Hippocampal formation (tissue), 2 donors: ENCODE measurements at regions not wholly inside any gene's neighbourhood (a gene's known extent, or its start where the extent isn't known, plus 50 kb on each side); places are given as distances from the start of the nearest gene placed in this dataset.

Experiments used
- DNase-seq, 2 donors: peaks; one replicate each; lab custom pipeline; 2025; lab: John Stamatoyannopoulos, UW

DNA sequence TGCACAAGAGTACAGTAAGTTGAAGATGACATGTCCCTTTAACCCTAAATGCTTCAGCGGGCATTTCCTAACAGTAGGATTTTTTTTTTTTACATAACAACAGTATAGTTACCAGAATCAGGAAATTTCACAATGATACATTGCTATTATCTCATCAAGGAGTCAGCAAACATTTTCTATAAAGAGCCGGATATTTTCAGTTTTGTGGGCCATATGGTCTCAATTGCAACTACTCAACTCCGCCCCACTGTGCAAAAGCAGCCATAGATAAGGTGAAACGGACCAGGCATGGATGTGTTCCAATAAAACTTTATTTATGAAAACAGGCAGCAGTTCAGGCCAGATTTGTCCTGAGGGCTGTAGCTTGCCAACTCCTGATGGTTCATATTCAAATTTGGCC is 130.6 kb downstream of the SMAD6 start:
- DNase-seq: no peak

DNA sequence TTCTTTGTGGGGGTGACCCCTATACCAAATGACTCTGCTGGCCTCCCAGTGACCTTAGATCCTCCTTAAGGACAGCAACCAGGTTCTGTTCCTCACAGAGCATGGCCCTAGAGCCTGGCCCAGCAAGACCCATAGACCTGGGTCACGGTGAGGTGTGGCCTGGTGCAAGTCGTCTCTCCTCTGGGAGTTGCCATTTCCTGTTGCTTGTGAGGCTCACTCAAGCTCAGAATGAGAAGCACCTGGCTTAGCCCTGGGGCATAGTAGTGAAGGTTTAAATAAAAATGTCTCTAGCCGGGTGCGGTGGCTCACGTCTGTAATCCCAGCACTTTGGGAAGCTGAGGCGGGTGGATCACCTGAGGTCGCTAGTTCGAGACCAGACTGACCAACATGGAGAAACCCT is 131.3 kb downstream of the SMAD6 start:
- no peak for DNase-seq

DNA sequence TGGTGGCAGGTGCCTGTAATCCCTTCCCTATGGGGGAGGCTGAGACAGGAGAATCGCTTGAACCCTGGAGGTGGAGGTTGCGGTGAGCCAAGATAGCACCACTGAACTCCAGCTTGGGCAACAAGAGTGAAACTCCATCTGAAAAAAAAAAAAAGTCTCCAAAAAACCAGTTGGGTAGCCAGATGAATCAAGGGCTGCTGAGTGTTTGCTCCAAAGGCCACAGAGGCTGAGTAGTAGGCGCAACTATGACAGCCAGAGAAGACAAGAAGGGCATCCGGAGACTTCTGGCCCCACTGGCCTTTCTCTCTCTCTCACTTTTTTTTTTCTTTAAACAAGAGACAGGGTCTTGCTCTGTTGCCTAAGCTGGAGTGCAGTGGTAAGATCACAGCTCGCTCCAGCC is 131.8 kb downstream of the SMAD6 start:
- no peak for DNase-seq

DNA sequence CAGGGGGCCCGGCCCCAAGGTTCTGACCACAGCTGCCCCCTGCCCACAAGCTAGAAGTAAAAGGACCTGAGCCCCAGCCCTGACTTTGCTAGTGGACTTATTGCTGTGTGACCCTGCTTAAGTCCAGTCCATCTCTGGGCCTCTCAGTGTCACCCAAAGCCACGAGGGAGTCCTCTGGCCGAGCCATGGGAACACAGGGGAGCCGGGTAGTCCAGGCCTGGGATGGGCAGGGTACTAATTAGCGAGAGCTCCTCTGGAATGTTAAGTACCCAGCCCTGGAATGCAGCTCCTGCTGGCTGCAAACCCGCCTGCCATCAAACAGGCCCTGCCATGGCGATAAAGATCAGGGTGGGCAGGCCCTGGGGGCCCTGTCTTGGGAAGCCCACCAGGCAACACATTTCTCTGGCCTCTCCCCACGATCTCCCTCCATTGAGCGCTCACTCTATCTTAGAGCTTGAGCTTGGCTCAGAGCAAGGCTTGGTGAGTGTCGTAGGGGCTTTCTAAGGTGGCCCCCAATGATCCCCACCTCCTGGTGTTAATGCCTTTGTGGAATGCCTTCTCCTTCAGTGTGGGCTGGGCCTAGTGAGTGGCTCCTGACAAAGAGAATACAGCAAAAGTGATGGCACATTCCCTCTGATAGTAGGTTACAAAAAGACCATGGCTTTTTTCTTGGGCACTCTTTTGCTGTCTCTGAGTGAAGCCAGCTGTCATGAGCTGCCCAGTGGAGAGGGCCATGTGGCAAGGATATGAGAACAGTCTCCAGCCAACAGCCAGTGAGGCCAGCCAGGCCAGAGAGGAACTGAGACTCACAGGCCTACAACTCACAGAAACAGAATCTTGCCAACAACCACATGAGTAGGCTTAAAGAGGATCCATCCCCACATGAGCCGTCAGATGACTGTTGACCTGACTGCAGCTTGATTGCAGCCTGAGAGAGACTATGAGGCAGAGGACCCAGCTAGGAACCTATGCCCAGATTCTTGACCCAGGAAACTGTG is 133.1 kb downstream of the SMAD6 start:
- peak in 1 of 2 donors; percentile 15 for DNase-seq

DNA sequence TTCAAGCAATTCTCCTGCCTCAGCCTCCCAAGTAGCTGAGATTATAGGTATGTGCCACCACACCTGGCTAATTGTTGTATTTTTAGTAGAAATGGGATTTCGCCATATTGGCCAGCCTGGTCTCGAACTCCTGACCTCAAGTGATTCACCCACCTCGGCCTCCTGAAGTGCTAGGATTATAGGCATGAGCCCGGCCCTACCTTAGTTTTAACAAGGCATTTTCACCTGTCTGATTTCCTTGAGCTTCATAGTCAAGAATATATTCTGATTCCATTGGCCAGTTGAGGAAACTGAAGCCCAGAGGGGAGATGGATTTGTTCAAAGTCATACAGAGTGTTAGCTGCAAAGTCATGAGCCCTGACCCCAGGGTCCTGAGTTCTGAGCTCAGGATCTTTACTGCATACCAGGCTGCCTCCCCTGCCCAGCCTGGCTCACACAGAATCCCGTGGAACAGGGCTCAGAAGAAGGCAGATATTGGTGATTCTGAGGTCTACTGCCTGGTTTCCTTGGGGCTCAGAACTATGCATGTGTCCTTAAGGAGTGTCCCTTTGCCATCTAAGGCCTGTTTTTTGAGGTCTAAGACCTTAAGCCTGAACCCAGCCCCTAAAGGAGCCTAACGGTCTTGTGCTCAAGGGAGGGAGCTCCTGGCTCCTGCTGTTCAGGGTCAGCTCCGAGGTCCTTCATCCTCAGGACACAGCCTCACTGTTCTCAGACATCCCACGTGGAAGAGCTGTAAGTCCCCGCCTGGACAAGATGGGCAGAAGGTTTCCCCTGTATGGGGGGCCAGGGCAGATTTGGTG is 134.4 kb downstream of the SMAD6 start:
- DNase-seq: no peak

DNA sequence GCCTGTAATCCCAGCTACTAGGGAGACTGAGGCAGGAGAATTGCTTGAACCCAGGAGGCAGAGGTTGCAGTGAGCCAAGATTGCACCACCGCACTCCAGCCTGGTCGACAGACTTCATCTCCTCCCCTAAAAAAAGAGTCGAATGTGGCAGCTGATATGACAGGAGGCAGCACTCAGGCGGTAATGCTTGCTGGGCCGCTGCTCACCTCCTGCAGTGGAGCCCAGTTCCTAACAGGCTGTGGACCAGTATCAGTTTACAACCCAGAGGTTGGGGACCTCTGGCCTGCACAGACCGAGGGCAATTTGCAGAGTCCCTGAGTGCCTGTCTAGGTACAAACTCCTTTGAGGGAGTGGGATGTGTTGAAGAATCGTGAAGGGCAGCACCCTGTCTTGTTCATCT is 136.2 kb downstream of the SMAD6 start:
- no peak for DNase-seq

DNA sequence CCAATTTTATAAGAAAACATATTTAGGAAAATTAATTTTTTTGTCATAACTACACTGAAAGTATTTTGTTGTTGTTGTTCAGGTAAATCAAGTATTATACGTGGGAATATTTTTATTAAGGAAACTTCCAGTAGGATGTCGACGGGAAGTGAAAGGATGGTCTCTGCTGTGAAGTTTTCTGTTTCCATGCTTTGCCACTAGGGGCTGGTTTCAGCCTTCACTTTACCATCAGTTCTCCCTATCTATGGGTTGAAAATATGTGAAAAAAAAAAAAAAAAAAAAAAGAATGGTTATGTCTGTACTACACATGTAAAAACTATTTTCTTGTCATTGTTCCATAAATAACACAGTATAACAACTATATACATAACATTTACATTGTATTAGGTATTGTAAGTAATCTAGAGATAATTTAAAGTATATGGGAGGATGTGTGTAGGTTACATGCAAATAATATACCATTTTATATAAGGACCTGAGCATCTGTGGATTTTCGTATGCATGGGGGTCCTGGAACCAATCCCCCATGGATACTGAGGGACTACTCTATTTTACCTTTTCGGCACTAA is 136.7 kb downstream of the SMAD6 start:
- DNase-seq: no peak

DNA sequence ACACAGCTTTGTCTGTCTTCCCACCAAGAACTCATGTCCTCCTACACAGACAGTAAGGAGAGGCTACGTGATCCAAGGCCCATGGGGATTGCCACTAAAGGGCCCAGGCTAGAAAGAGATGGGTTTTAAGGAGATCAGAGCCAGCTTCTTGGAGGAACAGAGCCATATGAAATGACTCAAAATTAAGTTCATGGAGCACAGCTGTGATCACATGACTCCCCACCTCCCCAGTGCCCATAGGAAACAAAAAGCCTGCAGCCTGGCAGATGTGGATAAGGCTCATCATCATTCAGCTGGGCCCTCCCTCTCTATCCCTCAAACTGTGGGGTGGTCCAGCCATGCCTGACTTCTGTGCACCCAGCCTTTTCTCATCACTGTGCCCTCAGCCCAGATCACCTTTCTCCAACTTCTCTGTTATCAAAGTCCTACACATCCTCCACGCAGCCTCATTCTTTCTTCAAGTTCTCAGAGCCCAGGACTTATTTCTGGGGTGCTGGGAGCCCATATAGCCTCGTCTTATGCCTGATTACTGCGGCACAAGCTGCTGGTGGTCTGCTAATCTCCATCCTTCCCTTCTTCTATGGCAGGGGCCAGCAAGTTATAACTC is 137.6 kb downstream of the SMAD6 start:
- no peak for DNase-seq

DNA sequence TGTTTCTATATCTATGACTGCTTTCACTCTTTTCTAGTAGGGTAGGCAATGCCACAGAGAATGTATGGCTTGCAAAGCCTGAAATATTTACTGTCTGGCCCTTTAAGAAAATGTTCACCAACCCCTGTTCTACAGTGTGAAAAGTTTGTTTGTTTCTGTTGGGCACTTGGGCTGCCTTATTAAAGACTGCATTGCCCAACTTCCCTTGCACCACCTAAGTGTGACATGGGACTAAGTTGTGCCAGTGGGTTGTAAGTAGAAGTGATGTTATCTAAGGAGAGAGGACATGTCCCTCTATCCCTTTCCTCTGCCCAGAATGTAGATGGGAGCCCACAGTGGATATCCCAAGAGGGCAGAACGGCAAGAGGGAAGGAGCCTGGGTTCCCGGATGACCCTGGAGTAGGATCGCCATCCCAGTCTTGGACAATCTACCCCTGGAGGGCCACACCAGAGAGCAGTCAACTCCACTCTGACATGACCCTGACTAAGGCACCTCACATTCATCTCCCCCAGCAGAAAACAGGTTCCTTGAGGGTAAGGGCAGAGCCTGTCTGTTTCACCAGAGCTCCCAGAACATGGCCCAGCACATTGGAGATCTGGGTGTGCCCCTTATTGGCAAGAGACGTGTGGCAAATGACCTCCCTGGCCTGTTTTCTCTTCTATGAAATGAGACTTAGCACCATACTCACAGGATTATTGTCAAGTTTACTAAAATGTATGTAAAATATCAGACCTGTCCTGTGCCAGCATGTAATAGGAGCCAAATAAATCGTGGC is 138.8 kb downstream of the SMAD6 start:
- no peak for DNase-seq

DNA sequence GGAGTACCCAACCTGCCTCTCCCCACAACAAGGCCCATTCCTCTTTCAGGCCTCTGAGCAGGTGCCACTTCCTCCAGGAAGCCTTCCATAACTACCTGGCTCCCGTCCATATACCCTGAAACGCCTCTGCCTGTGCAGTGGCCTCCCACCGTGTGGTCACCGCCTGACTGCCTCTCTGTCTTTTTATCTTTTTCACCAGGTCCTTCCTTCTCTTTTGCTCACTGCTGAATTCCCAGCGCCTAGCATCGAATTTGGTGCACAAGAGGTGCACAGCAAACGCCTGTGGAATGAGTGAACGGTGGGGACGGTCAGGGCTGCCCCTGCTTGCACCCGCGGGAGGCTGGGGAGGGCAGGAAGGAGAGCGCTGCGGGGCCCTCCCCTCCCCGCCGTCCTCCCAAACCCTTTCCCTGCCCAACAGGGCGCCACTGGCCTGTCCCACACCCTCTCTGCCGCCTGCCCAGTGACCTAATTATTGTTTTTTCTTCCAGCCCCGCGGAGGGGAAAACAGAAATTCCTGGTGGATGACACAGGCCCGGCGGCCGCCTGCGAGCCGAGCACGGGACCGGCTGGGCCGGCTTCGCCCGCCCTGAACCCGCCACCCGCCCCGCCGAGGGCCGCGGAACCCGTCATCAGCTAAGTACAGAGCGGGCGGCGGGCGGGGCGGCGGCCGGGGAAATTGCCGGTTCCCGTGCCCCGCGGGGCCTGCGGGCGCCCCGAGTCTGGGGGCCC is 140.1 kb downstream of the SMAD6 start:
- peak in 1 of 2 donors; percentile 6 for DNase-seq

DNA sequence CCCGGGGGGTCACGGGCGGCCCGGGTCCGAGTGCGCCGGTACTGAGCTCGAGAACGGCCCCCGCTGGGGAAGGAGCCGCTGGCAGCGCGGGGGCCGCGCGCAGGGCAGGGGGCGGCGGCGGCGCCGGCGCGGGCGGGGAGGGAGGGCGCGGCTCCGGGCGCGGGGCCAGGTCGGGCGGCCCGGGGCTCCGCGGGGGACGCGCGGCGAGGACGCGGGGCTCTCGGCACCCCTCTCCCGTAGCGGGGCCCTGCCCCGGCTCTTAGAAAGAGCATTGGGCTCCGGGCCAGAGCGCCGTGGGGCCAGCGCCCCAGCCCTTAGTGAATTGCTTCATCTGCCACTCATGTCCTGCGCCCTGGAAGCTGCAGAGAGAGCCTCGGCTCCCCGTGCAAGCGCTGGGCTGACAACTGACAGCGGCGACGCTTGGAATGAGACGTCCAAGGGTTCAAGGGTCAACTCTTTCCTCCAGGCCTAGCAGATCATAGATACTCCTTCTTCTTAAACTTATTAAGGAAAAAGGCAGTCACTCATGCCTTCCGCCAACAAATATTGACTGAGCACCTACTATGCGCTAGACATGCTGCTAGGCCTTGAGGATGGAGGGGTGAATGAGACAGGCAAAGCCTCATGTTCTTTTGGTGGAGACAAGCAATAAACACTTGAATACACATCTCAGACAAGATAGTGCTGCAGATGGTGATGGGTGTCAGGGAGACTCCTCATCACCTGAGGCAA is 140.8 kb downstream of the SMAD6 start:
- DNase-seq: peak in 1 of 2 donors; percentile 6

DNA sequence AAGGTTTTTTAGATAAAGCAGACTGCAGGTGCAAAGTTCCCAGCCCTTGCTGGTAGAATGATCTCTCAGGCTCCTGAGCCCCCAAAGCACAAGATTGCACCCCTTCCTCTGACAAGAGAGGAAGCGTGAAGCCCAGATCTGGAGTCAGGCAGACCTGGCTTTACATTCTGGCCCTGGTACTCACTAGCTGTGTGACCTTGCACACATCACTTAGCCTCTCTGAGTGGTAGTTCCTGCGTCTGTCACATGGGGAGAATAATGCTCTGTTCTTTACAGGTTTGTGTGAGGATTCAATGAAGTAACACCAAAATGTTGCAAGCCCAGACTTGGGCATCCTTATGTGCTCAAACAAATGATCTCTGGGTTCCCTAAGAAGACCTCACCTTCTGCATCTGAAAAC is 141.5 kb downstream of the SMAD6 start:
- no peak for DNase-seq

DNA sequence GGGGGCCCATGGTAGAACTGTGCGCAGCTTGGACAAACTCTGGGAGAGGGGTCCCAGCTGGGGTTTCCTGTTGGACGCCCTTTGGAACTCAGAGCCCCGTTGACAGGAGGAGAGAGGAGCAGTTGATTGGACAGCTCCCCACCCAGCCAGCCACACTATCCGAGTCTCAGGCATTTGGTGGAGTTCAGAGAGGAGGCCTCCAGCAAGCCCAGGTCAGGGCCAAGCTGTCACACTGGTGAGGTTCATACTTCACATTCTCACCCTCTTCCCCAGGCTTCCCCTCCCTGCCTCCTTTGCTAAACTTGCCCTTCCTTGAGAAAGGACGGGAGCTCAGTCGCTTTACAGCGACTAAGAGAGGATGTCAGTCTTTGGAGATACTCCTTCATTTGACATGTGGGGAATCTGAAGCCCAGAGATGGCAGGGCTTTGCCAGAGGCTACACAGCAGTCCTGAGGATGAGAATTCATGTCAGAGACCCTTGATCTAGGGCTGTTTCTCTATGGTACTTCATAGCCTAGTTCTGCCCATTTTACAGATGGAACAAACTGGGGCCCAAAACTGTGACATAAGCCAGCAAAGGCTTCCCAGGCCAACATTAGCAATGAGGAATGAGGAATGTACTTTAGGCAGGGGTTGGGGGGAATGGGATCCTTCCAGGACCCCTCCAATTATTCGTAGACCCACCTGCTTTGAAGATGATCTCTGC is 142.2 kb downstream of the SMAD6 start:
- DNase-seq: no peak

DNA sequence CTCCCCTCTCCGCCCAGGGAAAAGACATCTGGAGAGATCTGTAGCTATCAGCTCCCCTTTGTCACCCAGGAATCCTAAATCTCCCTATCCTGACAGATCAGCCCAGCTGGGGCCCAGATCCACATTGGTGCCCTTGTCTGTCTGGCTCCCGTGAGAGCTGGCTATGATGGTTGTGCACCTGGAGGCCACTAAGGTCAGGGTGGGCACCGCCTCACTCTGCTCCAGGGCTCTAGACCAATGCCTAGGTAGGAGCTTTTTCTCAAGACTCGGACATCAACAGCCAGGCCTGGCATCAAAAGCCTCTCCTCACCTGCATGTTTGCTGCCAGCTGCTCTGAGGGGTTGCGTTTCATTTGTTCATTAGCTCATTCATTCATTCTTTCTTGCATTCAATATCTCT is 142.7 kb downstream of the SMAD6 start:
- DNase-seq: no peak

DNA sequence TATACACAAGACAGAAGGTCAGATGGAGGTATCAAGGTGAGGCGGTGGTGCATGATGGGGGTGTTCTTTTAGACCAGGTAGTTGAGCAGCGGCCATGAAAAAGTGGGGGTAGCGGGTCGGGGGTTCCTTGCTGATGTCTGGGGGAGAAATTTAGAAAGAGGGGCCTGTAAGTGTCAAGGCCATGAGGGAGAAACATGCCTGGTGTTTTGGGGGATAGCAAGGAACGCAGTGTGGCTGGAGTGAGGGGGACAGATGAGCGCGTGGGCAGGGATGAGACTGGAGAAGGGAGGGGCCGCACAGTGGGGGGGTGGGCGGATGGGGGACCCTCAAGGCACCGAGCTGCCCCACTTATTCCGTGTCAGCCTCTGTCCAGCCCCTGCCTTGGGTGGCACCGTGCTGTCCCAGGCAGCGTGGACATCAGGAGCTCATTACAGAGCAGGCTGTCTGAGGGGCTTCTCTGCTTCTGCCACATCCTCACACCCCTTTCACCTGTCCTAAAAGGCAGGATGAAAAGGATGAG is 143.3 kb downstream of the SMAD6 start:
- no peak for DNase-seq

DNA sequence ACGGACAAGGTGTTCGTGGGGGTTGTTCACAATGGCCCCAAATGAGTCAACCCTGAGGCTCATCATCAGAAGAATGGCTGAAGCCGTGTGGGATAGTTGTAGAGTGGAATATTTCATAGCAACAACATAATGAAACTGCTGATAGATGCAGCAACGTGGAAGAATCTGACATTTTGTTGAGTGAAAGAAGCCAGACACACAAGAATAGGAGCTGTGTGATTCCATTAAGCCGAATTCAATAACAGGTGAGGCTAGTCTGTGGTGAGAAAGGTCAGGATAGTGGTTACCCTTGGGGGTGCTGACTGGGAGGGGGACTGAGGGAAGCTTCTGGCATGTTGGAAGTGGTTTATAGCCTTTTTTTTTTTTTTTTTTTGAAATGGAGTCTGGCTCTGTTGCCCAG is 144.0 kb downstream of the SMAD6 start:
- DNase-seq: no peak

DNA sequence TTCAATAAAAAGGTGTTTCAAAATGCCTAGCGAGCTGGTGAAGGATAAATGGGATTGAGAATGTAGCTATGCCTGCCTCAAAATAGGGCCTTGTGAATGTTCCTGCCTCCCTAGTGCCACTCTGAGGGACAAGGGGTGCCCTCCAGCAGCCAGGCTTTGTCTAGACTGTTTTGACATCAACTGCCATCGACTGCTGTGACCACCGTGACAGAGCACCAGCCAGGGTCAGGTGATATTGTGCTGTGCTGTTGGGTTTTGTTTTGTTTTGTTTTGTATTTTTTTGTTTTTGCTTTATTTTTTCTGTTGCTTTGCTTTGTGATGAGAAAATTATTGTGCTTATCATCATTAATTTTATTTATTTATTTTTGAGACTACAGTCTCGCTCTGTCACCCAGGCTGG is 144.8 kb downstream of the SMAD6 start:
- no peak for DNase-seq

DNA sequence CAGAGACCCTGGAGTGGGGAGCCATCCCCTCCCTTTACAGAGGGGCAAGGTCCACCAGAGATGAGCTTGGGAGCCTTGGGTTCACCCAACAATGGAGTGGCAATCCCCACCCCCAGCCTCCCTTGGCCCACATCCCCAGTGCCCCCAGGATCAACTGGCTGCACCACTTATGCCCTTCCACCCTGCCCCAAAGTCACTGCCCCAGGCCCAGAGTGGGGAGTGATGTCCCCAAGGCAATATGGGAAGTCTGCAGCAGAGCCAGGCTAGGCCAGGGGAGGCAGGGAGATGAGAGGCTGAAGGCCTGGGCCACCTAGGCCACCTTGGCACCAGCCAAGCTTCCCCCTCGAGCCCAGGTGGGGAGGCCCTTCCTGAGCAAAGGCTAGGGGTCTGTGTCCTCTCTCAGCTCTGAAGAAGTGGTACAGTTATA is 145.5 kb downstream of the SMAD6 start:
- DNase-seq: no peak

DNA sequence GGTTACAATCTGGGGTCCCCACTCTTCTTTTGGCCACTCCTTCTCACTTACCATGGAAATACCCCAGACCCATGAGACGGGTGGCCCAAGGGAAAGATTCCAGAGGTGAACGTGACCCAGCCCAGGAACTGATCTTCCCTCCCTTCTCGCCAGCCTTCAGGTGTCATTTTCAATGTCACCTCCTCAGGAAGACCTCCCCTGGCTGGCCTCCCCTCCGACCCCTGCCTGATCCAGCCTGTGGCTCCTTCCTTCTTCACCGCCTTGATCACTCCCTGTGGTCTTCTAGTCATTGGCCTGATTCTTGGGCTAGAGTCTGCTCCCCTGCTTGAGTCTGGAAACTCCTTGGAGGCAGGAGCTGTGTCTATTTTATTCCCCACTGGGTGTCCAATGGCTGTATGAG is 146.1 kb downstream of the SMAD6 start:
- DNase-seq: no peak
